ENCODE measurements at regions not wholly inside any gene's neighbourhood (a gene's known extent, or its start where the extent isn't known, plus 50 kb on each side); places are given as distances from the start of the nearest gene placed in this dataset.

GRCh38 chr11:27205250-27205649 lies 157.8 kb downstream of the CCDC34 start:
- no peak for DNase-seq
- Histone ChIP-seq H3K27ac (peak overlapping the region in 1 of 2 donors; percentile 27), H3K4me3 (no peak overlapping the region), H3K4me1 (peaks cover 0 to 3% of the 10 kb centered on the region in 2 donors), H3K9me3 (no peaks in the 10 kb centered on the region), H3K27me3 (no peaks in the 10 kb centered on the region), H3K36me3 (no peaks in the 10 kb centered on the region)
- intact Hi-C loops (cut with DNase I; ENCODE audit: low total_unique reads) = no loop called here
- TF ChIP-seq POLR2A (IDR thresholded peaks at IDR 0.05) (no peak), CTCF (IDR thresholded peaks at IDR 0.05) (no peak)

- Histone ChIP-seq H3K27ac (no peak overlapping the region), H3K4me1 (peaks cover 0 to 3% of the 10 kb centered on the region in 2 donors), H3K36me3 (no peaks in the 10 kb centered on the region), H3K27me3 (no peaks in the 10 kb centered on the region), H3K9me3 (no peaks in the 10 kb centered on the region), H3K4me3 (no peak overlapping the region)
- no peak for DNase-seq
- intact Hi-C loops (cut with DNase I; ENCODE audit: low total_unique reads) = no loop called here
- TF ChIP-seq POLR2A (IDR thresholded peaks at IDR 0.05) = no peak
- TF ChIP-seq CTCF (IDR thresholded peaks at IDR 0.05) = peak in 1 of 4 experiments; percentile 2
Measured at GRCh38 chr11:27204529-27204928, 158.5 kb downstream of the CCDC34 start.

GRCh38 chr11:27203077-27203647 lies 159.9 kb downstream of the CCDC34 start:
- Histone ChIP-seq H3K4me1 (peaks cover 0 to 3% of the 10 kb centered on the region in 2 donors), H3K9me3 (no peaks in the 10 kb centered on the region), H3K4me3 (no peak overlapping the region), H3K27me3 (no peaks in the 10 kb centered on the region), H3K36me3 (no peaks in the 10 kb centered on the region), H3K27ac (no peak overlapping the region)
- intact Hi-C loops (cut with DNase I; ENCODE audit: low total_unique reads) = no loop called here
- TF ChIP-seq CTCF (IDR thresholded peaks at IDR 0.05) = no peak
- no peak for TF ChIP-seq POLR2A (IDR thresholded peaks at IDR 0.05)
- DNase-seq = no peak

GRCh38 chr11:27201454-27202302 lies 161.1 kb downstream of the BBOX1 start:
- DNase-seq = peak; percentile 81 to 95
- TF ChIP-seq CTCF (IDR thresholded peaks at IDR 0.05) (no peak), POLR2A (IDR thresholded peaks at IDR 0.05) (no peak)
- intact Hi-C loops (cut with DNase I; ENCODE audit: low total_unique reads) = no loop called here
- Histone ChIP-seq H3K9me3 (no peaks in the 10 kb centered on the region), H3K4me3 (no peak overlapping the region), H3K27ac (peak overlapping the region; percentile 56 to 73), H3K4me1 (peaks cover 3% of the 10 kb centered on the region in 2 donors), H3K27me3 (no peaks in the 10 kb centered on the region), H3K36me3 (no peaks in the 10 kb centered on the region)

- no peaks in the 10 kb centered on the region for H3K27me3 ChIP-seq
- H3K36me3 ChIP-seq = no peaks in the 10 kb centered on the region
- no peaks in the 10 kb centered on the region for H3K9me3 ChIP-seq
- peaks cover 3% of the 10 kb centered on the region in 2 donors for H3K4me1 ChIP-seq
- no peak for DNase-seq
- TF ChIP-seq CTCF (IDR thresholded peaks at IDR 0.05) = no peak
- TF ChIP-seq POLR2A (IDR thresholded peaks at IDR 0.05) = no peak
- H3K27ac ChIP-seq = peak overlapping the region; percentile 56 to 73
- no peak overlapping the region for H3K4me3 ChIP-seq
- intact Hi-C loops (cut with DNase I; ENCODE audit: low total_unique reads) = no loop called here
Measured at GRCh38 chr11:27200779-27201453, 160.3 kb downstream of the BBOX1 start.

Data from uterus (tissue), 3 donors.